A549 (cell line): ENCODE measurements at regions not wholly inside any gene's neighbourhood (a gene's known extent, or its start where the extent isn't known, plus 50 kb on each side); places are given as distances from the start of the nearest gene placed in this dataset.

Experiments
- EHMT2 ChIP-seq: fragments of 200-600 bp; sonication (generic); IDR thresholded peaks from 2 replicates; pipeline ENCODE4 v1.6.1; 2016; ENCODE audit warnings: antibody characterized with exemption, low read depth, mild to moderate bottlenecking, moderate library complexity
- EP300 ChIP-seq, 2 experiments: fragments of >200 bp; sonication (Bioruptor Twin); formaldehyde crosslinking; IDR thresholded peaks; 2 replicates in 1 of 2; 3 replicates in 1 of 2; pipeline ENCODE4 v1.6.1; 2016 to 2017
- KDM1A ChIP-seq: fragments of 200-600 bp; sonication (generic); IDR thresholded peaks from 2 replicates; pipeline ENCODE4 v1.6.1; 2016; ENCODE audit warnings: low read depth, mild to moderate bottlenecking
- MAX ChIP-seq: IDR thresholded peaks from 2 replicates; pipeline ENCODE4 v1.6.1; 2012
- TF ChIP-seq, protein P1 (sequence below): fragments of >200 bp; sonication (Bioruptor Twin); formaldehyde crosslinking; IDR thresholded peaks from 3 replicates; pipeline ENCODE4 v1.5.1; 2016

DNA sequence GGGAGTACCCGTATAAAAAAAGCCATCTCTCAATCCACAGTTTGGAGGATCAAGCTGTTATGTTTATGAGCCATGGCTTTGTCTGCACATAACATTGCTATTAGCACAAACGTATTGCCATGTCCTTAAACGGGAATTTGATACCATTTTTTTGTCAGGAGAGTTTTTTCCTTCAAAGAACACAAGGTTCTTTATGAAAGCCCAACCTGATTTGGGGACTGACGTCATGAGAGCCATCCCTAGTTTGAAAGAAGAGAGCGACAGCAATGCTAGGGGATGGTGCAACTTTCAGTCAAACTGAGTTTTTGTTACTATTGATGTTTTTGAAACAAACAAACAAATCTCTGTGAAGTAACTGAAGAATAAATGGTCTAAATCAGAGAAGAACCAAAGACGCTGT lies 376.6 kb downstream of the EIPR1 start:
- TF ChIP-seq EP300 (IDR thresholded peaks at IDR 0.05), result no peak
- TF ChIP-seq, protein P1, sequence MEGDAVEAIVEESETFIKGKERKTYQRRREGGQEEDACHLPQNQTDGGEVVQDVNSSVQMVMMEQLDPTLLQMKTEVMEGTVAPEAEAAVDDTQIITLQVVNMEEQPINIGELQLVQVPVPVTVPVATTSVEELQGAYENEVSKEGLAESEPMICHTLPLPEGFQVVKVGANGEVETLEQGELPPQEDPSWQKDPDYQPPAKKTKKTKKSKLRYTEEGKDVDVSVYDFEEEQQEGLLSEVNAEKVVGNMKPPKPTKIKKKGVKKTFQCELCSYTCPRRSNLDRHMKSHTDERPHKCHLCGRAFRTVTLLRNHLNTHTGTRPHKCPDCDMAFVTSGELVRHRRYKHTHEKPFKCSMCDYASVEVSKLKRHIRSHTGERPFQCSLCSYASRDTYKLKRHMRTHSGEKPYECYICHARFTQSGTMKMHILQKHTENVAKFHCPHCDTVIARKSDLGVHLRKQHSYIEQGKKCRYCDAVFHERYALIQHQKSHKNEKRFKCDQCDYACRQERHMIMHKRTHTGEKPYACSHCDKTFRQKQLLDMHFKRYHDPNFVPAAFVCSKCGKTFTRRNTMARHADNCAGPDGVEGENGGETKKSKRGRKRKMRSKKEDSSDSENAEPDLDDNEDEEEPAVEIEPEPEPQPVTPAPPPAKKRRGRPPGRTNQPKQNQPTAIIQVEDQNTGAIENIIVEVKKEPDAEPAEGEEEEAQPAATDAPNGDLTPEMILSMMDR, result no peak
- TF ChIP-seq KDM1A, result no peak
- no peak for TF ChIP-seq EHMT2
- TF ChIP-seq MAX, result no peak
